HepG2 (cell line): ENCODE measurements at regions not wholly inside any gene's neighbourhood (a gene's known extent, or its start where the extent isn't known, plus 50 kb on each side); places are given as distances from the start of the nearest gene placed in this dataset.

Source experiments
- ATAC-seq: fragments of 200-7000 bp; cut with Tn5 transposase; 3 replicates; pipeline ENCODE4 v1.9.1; 2020; ENCODE audit warnings: mild to moderate bottlenecking, moderate library complexity
- BruUV-seq: library from RNA; stranded (reverse); fragments of 400-500 nt; replicated peaks from 2 replicates; lab custom pipeline; 2021; lab: Mats Ljungman, UMichigan
- CTCF ChIA-PET: fragments of 300-600 bp; formaldehyde crosslinking; extraction: SDS; loops from one replicate; lab custom pipeline; 2021; ENCODE audit warnings: low total read pairs, inconsistent platforms, low intra/inter-chr PET ratio; lab: Yijun Ruan, JAX
- POLR2A ChIA-PET: fragments of 350-600 bp; sonication (Branson Sonifier 250); formaldehyde crosslinking; loops from one replicate; lab custom pipeline; 2020; ENCODE audit warnings: antibody characterized with exemption, inconsistent platforms; lab: Yijun Ruan, JAX
- DNase-seq: peaks from one replicate; pipeline ENCODE4 v3.0.0-alpha.2; 2015; ENCODE audit warnings: low spot score
- FAIRE-seq: peaks from 3 replicates; lab custom pipeline; 2011; peaks lifted over from hg19 to GRCh38; lab: Jason Lieb, UNC
- H2AFZ ChIP-seq: one replicate; pipeline ENCODE4 v1.6.1; 2011; ENCODE audit warnings: low read length, inconsistent platforms
- H3K27ac ChIP-seq: fragments of 300-600 bp; 3 replicates; pipeline ENCODE4 v1.8.0; 2011; ENCODE audit warnings: mixed run types, mild to moderate bottlenecking, mixed read lengths, low read length, inconsistent platforms; ENCODE audit not compliant: insufficient read depth; ENCODE audit errors: extremely low read length
- H3K27me3 ChIP-seq, 2 experiments: fragments of 200-600 bp in 1 of 2; 2 replicates in 1 of 2; 3 replicates in 1 of 2; pipeline versions ENCODE4 v1.6.0 to v1.8.0; 2011; ENCODE audit warnings: low read length in 2 of 2, mild to moderate bottlenecking in 2 of 2, moderate library complexity in 2 of 2, inconsistent platforms in 1 of 2; ENCODE audit not compliant: insufficient read depth in 2 of 2, control insufficient read depth in 1 of 2
- H3K36me3 ChIP-seq, 2 experiments: fragments of 200-600 bp in 1 of 2; replicated peaks in 1 of 2; 2 replicates in 1 of 2; 3 replicates in 1 of 2; pipeline versions ENCODE4 v1.5.1 to v1.8.0; 2011; ENCODE audit warnings: low read length in 2 of 2, inconsistent platforms in 1 of 2; ENCODE audit not compliant: insufficient read depth in 2 of 2, control insufficient read depth in 1 of 2
- H3K4me1 ChIP-seq: 2 replicates; pipeline ENCODE4 v1.5.1; 2012; ENCODE audit warnings: low read length, inconsistent platforms; ENCODE audit not compliant: insufficient read depth
- H3K4me2 ChIP-seq: 2 replicates; pipeline ENCODE4 v1.6.0; 2011; ENCODE audit warnings: low read depth, low read length, inconsistent platforms
- H3K4me3 ChIP-seq, 3 experiments: fragments of 200-600 bp in 1 of 3; sonication (generic), shearing (Covaris generic) in 1 of 3; replicated peaks in 1 of 3; 2 replicates each; pipeline ENCODE4 v1.5.1; 2011 to 2016; ENCODE audit warnings: low read length in 3 of 3, inconsistent platforms in 2 of 3, low read depth in 2 of 3, mild to moderate bottlenecking in 2 of 3, control low read depth in 1 of 3, mixed read lengths in 1 of 3; ENCODE audit not compliant: insufficient read depth in 1 of 3
- H3K79me2 ChIP-seq: one replicate; pipeline ENCODE4 v1.6.1; 2011; ENCODE audit warnings: low read length, inconsistent platforms; ENCODE audit not compliant: insufficient read depth
- H3K9ac ChIP-seq: 2 replicates; pipeline ENCODE4 v1.6.0; 2011; ENCODE audit warnings: mild to moderate bottlenecking, low read depth, low read length, inconsistent platforms; ENCODE audit not compliant: insufficient read depth
- H3K9me3 ChIP-seq: 2 replicates; pipeline ENCODE4 v1.5.1; 2012; ENCODE audit warnings: mild to moderate bottlenecking, low read length
- H4K20me1 ChIP-seq: 2 replicates; pipeline ENCODE4 v1.6.0; 2011; ENCODE audit warnings: inconsistent platforms, mild to moderate bottlenecking, low read length, moderate library complexity; ENCODE audit not compliant: insufficient read depth
- FOXC1 ChIP-seq: sonication (generic); formaldehyde crosslinking; IDR thresholded peaks from 2 replicates; pipeline ENCODE4 v1.8.0; 2022; ENCODE audit warnings: mild to moderate bottlenecking, missing genetic modification reagents, borderline replicate concordance
- NFE2L1 ChIP-seq: sonication (generic); formaldehyde crosslinking; IDR thresholded peaks from 2 replicates; pipeline ENCODE4 v1.4.0; 2020; ENCODE audit warnings: missing genetic modification reagents, mild to moderate bottlenecking, borderline replicate concordance
- NR2F1 ChIP-seq, 2 experiments: fragments of 450-650 bp in 1 of 2; formaldehyde crosslinking in 1 of 2; IDR thresholded peaks; 2 replicates each; pipeline versions ENCODE4 v1.5.0 to v1.6.1; 2016 to 2020; ENCODE audit warnings: mild to moderate bottlenecking in 1 of 2, missing compliant biosample characterization in 1 of 2, missing genetic modification reagents in 1 of 2, moderate library complexity in 1 of 2
- ZBTB2 ChIP-seq: sonication (generic); formaldehyde crosslinking; IDR thresholded peaks from 2 replicates; pipeline ENCODE4 v1.8.0; 2022; ENCODE audit warnings: low read depth, missing genetic modification reagents
- ZNF225 ChIP-seq: sonication (generic); formaldehyde crosslinking; IDR thresholded peaks from 2 replicates; pipeline ENCODE4 v1.4.0; 2020; ENCODE audit warnings: mild to moderate bottlenecking, missing genetic modification reagents
- ZNF615 ChIP-seq: sonication (generic); formaldehyde crosslinking; IDR thresholded peaks from 2 replicates; pipeline ENCODE4 v1.5.0; 2020; ENCODE audit warnings: mild to moderate bottlenecking, missing genetic modification reagents, borderline replicate concordance
- ZNF746 ChIP-seq: sonication (generic); formaldehyde crosslinking; IDR thresholded peaks from 2 replicates; pipeline ENCODE4 v1.8.0; 2022; ENCODE audit warnings: mild to moderate bottlenecking, missing genetic modification reagents
- ZNF839 ChIP-seq: sonication (generic); formaldehyde crosslinking; IDR thresholded peaks from 2 replicates; pipeline ENCODE4 v1.4.0; 2020; ENCODE audit warnings: missing genetic modification reagents, mild to moderate bottlenecking, borderline replicate concordance
- ZSCAN31 ChIP-seq: sonication (generic); formaldehyde crosslinking; IDR thresholded peaks from 2 replicates; pipeline ENCODE4 v1.5.0; 2020; ENCODE audit warnings: low read depth, mild to moderate bottlenecking, missing genetic modification reagents
- WGBS: methylation state at CpG from one replicate; pipeline ENCODE4 v1.1.6; 2017; ENCODE audit warnings: low lambda C conversion rate; 5-methylcytosine and 5-hydroxymethylcytosine counted together
- in situ Hi-C: cut with HindIII; loops from 2 replicates; pipeline ENCODE4 v1.10.0; 2017; ENCODE audit warnings: low pct_unique_long_range_greater_than_20kb; ENCODE audit not compliant: extremely low pct_ligation_motif_present
- intact Hi-C: fragments of 100-400 bp; cut with micrococcal nuclease; formaldehyde crosslinking; loops from one replicate; pipeline ENCODE4 v1.10.0; 2022; ENCODE audit not compliant: unreplicated experiment
- TF ChIP-seq, protein P1 (sequence below): sonication (generic); formaldehyde crosslinking; IDR thresholded peaks from 2 replicates; pipeline ENCODE4 v1.4.0; 2020; ENCODE audit warnings: missing genetic modification reagents

- TF ChIP-seq ZNF839 (no peak), NR2F1 (CRISPR knock-in tag; IDR thresholded peaks at IDR 0.05) (no peak), NFE2L1 (no peak), ZNF615 (no peak)
These were observed 376.1 kb upstream of the MTPN start (continued) for GRCh38 chr7:136353287-136353686.

DNA sequence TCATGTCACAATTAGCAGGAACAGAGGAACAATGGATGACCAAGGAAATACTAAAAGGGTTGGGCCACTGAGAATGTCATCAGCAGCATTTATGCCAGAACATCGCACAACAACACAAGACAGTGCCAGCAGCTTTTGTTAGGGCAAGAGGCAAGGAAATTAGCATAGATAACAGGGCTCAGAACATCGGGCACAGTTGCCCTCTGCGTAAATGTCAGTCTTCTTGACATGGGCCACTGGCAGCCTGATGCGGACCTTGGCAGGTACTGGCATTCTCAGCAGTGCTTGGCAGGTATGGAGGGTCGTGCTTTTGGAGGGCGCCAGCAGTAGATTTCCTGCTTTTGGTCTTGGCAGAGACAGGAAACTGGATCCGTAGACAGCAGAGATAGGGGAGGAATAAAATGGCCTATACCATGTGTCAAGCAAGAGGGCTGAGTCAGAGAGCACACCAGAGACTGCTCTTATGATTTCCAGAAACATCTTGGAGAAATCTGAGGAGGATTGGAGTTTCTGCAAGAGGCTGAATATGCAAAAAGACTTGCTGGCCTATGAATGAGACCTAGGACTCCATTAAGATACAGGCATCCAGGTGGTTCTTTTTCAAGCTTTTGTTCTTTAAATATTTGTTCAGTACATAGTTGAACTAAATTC, 371.5 kb upstream of the MTPN start:
- ATAC-seq, result no peak
- 7% methylated on average over 5 of the region's 7 CpGs for whole genome bisulfite sequencing
- no peak for FAIRE-seq
- TF ChIP-seq ZNF746 (CRISPR knock-in tag) (no peak), ZBTB2 (CRISPR knock-in tag) (no peak), ZSCAN31 (CRISPR knock-in tag) (no peak), FOXC1 (no peak), ZNF225 (CRISPR knock-in tag) (no peak)
- TF ChIP-seq, protein P1, sequence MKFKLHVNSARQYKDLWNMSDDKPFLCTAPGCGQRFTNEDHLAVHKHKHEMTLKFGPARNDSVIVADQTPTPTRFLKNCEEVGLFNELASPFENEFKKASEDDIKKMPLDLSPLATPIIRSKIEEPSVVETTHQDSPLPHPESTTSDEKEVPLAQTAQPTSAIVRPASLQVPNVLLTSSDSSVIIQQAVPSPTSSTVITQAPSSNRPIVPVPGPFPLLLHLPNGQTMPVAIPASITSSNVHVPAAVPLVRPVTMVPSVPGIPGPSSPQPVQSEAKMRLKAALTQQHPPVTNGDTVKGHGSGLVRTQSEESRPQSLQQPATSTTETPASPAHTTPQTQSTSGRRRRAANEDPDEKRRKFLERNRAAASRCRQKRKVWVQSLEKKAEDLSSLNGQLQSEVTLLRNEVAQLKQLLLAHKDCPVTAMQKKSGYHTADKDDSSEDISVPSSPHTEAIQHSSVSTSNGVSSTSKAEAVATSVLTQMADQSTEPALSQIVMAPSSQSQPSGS (CRISPR knock-in tag), result no peak
- TF ChIP-seq, all 625 proteins: peak for 0
- H3K79me2 ChIP-seq, result no peaks in the 10 kb centered on the region
- H3K4me1 ChIP-seq, result no peaks in the 10 kb centered on the region
- no peaks in the 10 kb centered on the region for H3K36me3 ChIP-seq
- ChIA-PET POLR2A (no interaction called here), CTCF (no interaction called here)
- no peak overlapping the region for H3K27ac ChIP-seq
- no peak overlapping the region for H2AFZ ChIP-seq
- intact Hi-C loops, result no loop called here
- H3K4me2 ChIP-seq, result no peak overlapping the region
- no TSS peak for BruUV-seq
- no peaks in the 10 kb centered on the region for H3K9me3 ChIP-seq
- no peak overlapping the region for H3K9ac ChIP-seq
- no peaks in the 10 kb centered on the region for H3K27me3 ChIP-seq
- no peak for DNase-seq
- in situ Hi-C loops, result no loop called here
- H4K20me1 ChIP-seq, result no peaks in the 10 kb centered on the region
- no peak overlapping the region for H3K4me3 ChIP-seq
